ENCODE measurements at regions not wholly inside any gene's neighbourhood (a gene's known extent, or its start where the extent isn't known, plus 50 kb on each side); places are given as distances from the start of the nearest gene placed in this dataset.
"Not testable (repeated sequence)": the region's sequence is repeated elsewhere in the genome, so short reads cannot be mapped to it uniquely, and the experiment has no call there.

GRCh38 chr5:93359296-93359959 lies 221.6 kb downstream of the NR2F1-AS1 start:
- DNase-seq, result peak; percentile 53

- no peak for DNase-seq
Observed at GRCh38 chr5:93358176-93358575, 222.8 kb downstream of the NR2F1-AS1 start.

- DNase-seq, result no peak
Observed at GRCh38 chr5:93357686-93358085, 223.3 kb downstream of the NR2F1-AS1 start.

GRCh38 chr5:93355691-93356090 lies 225.3 kb downstream of the NR2F1-AS1 start:
- no peak for DNase-seq

GRCh38 chr5:93352186-93352585 lies 228.8 kb downstream of the NR2F1-AS1 start:
- DNase-seq, result no peak

- no peak for DNase-seq
Observed at GRCh38 chr5:93349613-93350012, 231.4 kb downstream of the NR2F1-AS1 start.

GRCh38 chr5:93348231-93348630 lies 232.8 kb downstream of the NR2F1-AS1 start:
- no peak for DNase-seq

GRCh38 chr5:93346850-93347249 lies 234.2 kb downstream of the NR2F1-AS1 start:
- not testable (repeated sequence) for DNase-seq

- DNase-seq, result no peak
Observed at GRCh38 chr5:93346301-93346700, 234.7 kb downstream of the NR2F1-AS1 start.

GRCh38 chr5:93343570-93343969 lies 237.4 kb downstream of the NR2F1-AS1 start:
- DNase-seq, result no peak

- no peak for DNase-seq
Observed at GRCh38 chr5:93342563-93343061, 238.4 kb downstream of the NR2F1-AS1 start.

GRCh38 chr5:93340881-93341280 lies 240.1 kb downstream of the NR2F1-AS1 start:
- DNase-seq, result no peak

- no peak for DNase-seq
Observed at GRCh38 chr5:93337138-93337537, 243.9 kb downstream of the NR2F1-AS1 start.

- DNase-seq, result no peak
Observed at GRCh38 chr5:93336330-93337110, 244.5 kb downstream of the NR2F1-AS1 start.

GRCh38 chr5:93331863-93332262 lies 249.2 kb downstream of the NR2F1-AS1 start:
- no peak for DNase-seq

- DNase-seq, result no peak
Observed at GRCh38 chr5:93331241-93331640, 249.8 kb downstream of the NR2F1-AS1 start.

GRCh38 chr5:93330506-93330905 lies 250.5 kb downstream of the NR2F1-AS1 start:
- no peak for DNase-seq

- no peak for DNase-seq
Observed at GRCh38 chr5:93329756-93330155, 251.3 kb downstream of the NR2F1-AS1 start.

- no peak for DNase-seq
Observed at GRCh38 chr5:93328833-93329232, 252.2 kb downstream of the NR2F1-AS1 start.

- no peak for DNase-seq
Observed at GRCh38 chr5:93327605-93328004, 253.4 kb downstream of the NR2F1-AS1 start.

GRCh38 chr5:93325946-93326345 lies 255.1 kb downstream of the NR2F1-AS1 start:
- no peak for DNase-seq

- no peak for DNase-seq
Observed at GRCh38 chr5:93322974-93323860, 257.8 kb downstream of the NR2F1-AS1 start.

GRCh38 chr5:93320920-93321445 lies 260.0 kb downstream of the NR2F1-AS1 start:
- DNase-seq, result no peak

Measured in DMS153 (cell line).